Epidermal melanocyte (primary cell): ENCODE measurements at regions not wholly inside any gene's neighbourhood (a gene's known extent, or its start where the extent isn't known, plus 50 kb on each side); places are given as distances from the start of the nearest gene placed in this dataset.
"Not testable (repeated sequence)": the region's sequence is repeated elsewhere in the genome, so short reads cannot be mapped to it uniquely, and the experiment has no call there.

Experiments
- DNase-seq: peaks from one replicate; pipeline ENCODE4 v3.0.0; 2011; ENCODE audit warnings: low spot score; ENCODE audit not compliant: insufficient read length

- DNase-seq, result no peak
Measured at GRCh38 chr11:91078221-91078620, 855.4 kb upstream of the CHORDC1 start.

DNA sequence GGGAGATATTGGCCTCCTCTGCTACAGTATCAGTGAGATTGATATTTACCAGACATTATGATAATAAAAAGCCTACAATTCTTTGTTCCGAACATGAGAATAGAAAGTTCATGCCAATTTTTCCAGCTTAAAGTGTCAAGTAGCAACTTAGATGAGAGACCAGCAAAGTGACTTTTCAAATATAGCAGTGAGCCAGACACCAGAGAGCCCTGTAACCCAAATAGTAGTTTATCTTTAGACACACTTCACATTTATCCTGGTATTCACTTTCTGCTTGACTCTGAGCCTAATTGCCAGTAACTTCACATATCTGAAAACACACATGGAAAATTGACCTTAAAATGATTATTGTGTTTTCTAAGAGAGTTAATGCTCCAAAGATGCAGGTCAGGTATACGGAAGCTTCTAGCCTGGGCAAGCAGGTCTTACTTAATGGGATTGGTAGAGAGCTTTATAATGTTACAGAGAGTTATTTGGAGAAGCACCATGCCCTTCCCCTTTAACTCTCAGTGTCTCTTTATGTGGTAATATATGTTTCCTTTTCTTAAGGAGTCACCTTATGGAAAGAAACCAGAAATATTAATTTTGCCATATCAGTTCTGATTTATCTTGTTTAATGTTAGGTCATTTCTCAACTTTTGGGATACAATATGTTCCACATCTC lies 852.3 kb upstream of the CHORDC1 start:
- DNase-seq, result no peak

DNA sequence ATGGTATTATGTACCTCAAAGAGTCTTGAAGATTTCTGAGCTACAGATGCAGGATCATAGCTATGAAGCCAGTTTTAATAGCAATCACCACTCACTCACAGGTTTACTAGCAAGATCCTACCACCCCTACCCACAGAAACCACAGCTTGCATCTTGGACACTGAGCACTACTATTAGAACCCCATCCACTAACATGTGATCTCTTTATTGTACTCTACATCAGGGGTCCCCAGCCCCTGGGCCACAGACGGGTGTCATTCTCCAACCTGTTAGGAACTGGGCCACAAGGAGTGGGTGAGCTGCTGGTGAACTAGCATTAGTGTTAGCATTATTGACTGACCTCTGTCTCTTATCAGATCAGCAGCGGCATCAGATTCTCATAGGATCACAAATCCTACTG lies 844.8 kb upstream of the CHORDC1 start:
- no peak for DNase-seq

DNA sequence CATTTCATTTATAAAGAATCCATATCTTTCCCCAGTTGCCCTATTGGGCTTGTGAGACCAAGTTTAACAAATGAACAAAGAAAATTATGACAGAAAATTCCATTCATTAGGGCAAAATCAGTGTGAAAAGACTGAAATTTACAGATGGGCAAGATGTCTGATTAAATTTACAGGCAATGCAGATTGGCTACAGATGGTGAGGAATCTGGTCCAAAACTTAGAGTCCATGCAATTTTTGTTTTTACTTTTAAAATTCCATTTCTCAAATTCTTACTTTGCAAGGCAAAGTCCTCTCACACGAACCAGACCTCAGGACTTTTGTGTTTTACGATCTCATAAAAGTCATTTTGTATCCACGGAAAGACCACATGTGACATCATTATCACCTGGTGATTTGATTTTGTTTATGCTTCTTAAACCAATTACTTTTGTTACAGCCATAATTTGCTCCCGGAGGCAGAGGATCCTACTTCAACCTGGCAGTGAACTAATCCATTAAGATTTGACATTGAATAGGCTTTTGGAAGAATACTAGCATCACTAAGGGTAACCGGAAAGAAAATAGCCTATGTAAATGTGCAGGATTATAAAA lies 843.7 kb upstream of the CHORDC1 start:
- DNase-seq, result no peak

DNA sequence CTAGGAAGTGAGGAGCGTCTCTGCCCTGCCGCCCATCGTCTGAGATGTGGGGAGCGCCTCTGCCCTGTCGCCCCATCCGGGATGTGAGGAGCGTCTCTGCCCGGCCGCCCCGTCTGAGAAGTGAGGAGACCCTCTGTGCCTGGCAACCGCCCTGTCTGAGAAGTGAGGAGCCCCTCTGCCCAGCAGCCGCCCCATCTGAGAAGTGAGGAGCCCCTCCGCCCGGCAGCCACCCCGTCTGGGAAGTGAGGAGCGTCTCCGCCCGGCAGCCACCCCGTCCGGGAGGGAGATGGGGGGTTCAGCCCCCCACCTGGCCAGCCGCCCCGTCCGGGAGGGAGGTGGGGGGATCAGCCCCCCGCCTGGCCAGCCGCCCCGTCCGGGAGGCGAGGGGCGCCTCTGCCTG lies 840.5 kb upstream of the CHORDC1 start:
- DNase-seq, result not testable (repeated sequence)

GRCh38 chr11:91047882-91048281 lies 825.0 kb upstream of the CHORDC1 start:
- no peak for DNase-seq

DNA sequence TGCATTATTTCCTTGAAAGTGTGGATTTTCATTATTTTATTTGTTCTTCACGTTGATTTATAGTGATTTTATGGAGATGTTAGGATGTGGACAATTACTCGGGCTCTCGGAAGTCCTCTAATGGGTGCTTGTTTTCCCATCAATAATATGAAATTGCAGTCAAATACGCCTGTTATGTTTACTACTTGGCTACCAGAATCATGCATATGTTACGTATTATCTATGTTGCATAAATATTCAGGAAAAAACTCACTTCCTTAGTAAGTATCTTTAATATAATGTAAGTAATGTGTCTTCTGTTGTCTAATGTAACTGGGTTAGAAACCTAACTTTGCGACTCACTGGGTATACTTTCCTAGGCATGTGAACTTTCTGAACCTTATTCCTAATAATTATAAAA lies 823.4 kb upstream of the CHORDC1 start:
- no peak for DNase-seq

DNA sequence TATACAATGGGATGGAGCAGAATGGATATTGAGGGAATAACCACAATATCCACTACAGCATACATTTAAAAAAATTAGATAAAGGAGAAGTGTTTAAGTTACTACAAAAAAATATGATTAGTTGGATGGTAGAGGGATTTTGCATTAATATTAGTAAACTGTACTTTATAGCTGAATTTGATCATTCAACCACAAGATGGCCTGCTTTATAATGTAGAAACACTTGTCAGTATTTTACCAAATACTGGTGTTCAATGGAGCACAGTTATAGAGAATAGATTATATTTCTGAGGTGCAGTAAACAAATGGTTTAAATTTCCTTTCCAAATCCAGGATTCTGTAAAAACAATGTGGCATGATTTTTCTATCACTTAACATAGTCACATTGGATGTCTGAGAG lies 818.8 kb upstream of the CHORDC1 start:
- DNase-seq, result no peak

GRCh38 chr11:91023731-91024130 lies 800.9 kb upstream of the CHORDC1 start:
- no peak for DNase-seq

GRCh38 chr11:91011503-91011902 lies 788.7 kb upstream of the CHORDC1 start:
- no peak for DNase-seq

- no peak for DNase-seq
Measured at GRCh38 chr11:91005458-91005857, 782.6 kb upstream of the CHORDC1 start.

GRCh38 chr11:90997241-90997640 lies 774.4 kb upstream of the CHORDC1 start:
- no peak for DNase-seq

DNA sequence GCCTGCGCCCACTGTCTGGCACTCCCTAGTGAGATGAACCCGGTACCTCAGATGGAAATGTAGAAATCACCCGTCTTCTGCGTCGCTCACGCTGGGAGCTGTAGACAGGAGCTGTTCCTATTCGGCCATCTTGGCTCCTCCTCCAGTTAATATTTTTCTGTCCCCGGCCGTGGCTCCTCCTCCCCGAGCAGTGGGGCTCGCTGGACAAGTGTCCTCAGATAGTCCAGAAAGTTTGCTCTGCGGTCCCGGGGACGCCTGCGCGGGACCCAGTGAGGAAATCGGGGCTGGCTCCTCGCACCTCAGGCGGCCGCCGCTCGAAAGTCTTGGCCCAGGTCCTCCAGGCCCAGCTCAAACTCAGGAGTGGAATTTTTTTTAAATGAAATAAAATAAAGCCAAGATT lies 749.3 kb upstream of the CHORDC1 start:
- DNase-seq, result not testable (repeated sequence)

- no peak for DNase-seq
Measured at GRCh38 chr11:90947930-90948329, 725.1 kb upstream of the CHORDC1 start.

GRCh38 chr11:90930252-90930651 lies 707.4 kb upstream of the CHORDC1 start:
- DNase-seq, result no peak

DNA sequence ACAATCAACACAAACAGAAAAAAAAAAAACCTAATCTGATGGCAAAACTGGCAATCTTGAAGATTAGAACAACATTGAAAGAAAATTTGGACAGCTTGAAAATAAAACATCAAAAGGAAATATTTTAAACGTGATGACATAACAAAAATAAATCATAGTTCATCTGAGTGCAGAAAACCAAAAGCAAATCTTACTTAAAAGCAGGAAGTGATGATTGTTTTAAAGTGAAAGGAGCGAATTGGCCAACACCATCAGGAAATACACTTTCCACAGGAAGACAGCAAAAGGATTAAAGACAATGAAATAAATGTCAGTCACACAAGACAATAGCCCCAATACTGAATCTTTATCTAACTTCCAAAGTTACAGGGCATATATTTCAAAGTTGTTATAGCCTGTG lies 696.5 kb upstream of the CHORDC1 start:
- DNase-seq, result no peak

DNA sequence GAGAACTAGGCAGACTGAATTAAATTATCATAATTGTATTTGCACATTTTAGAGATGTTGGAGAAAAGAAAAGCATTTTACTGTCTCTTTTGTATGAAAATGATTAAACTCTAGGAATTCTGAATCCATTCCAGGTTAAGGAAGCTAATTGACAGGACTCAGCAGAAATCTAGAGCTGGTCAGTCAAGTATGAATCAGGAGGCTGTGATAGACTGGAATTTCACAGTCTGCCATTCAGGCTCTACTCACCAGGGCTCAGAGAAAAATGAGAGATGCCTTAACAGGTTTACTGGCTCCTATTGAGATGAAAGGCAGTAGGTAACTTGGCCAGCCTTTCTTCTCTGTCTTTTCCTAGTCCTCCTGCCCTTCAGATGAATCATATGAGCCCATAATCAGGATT lies 693.9 kb upstream of the CHORDC1 start:
- DNase-seq, result no peak

DNA sequence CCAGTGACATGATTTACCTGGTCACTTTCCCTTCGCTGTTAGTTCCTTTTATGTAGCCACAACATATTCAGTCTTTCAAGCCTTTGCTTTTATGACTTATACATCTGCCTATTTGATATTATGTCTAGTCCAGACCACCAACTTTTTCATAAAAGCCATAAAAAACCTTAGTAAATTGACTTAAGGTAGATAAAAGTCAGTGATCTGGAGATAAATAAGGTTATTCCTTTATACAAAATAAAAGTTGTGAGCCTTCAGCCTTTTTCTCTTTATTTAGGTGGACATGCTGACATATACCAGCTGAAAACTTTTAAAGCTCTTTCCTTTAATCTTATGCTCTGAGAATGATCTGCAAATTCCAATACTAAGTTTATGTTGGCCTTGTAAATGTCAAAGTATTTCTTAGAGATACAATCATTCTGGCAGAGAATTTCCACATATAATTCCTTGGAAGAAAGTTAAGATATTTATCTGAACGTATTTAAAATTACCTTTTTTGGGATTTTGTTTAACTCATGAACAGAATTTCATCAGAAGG lies 690.4 kb upstream of the CHORDC1 start:
- DNase-seq, result no peak

GRCh38 chr11:90912631-90913030 lies 689.8 kb upstream of the CHORDC1 start:
- no peak for DNase-seq

DNA sequence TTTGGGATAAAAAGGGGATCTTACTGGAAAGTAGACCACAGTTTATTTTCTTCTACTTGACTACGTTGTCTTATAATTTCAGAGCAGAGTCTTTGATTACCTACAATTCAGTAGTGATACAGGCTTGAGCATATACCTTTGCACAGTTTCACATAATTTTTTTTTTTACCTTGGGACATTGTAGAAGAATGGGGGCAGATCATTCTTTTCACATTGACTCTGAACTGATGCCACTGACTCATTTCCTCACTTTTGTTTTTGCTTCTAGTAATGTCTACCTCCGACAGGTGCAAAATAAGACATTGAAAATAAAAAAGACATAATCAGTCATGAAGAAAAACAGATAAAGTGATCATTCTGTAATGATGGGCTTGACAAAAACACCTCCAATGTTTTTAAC lies 688.3 kb upstream of the CHORDC1 start:
- no peak for DNase-seq

DNA sequence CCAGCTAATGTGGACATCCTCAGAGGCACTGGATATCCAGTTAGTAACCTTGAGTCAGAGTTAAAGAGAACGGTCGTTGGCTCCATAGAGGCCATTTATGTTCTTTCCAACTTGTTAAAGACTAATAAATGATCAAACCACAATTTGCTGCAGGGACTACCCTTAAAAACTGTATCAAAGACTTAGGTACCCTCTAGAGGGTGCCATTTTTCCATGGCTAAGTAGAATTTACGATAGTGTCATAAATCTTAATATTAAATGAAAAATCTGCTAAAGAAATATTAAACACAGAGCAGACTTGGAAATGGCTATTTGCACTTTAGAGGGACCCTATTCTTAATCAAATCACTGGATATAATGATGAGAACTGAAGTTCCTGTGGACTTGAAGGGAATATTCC lies 685.2 kb upstream of the CHORDC1 start:
- DNase-seq, result no peak

DNA sequence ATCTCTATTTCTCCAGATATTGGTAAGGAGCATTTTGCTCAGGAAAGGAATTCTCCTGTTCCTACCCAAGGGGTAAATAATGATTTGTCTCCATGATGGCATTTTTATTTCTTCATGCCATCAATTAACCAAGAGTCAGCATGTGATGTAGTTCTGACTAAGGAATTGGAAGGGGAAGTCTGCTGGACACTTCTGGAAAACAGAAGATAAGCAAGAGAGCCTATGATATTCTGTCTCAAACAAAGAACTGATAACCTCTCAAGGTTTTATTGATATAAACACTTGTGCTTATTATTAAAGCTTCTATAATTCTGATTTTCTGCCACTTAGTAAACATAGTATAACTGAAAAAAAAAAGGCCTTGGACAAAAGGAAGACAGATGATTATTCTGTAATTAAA lies 673.0 kb upstream of the CHORDC1 start:
- no peak for DNase-seq

DNA sequence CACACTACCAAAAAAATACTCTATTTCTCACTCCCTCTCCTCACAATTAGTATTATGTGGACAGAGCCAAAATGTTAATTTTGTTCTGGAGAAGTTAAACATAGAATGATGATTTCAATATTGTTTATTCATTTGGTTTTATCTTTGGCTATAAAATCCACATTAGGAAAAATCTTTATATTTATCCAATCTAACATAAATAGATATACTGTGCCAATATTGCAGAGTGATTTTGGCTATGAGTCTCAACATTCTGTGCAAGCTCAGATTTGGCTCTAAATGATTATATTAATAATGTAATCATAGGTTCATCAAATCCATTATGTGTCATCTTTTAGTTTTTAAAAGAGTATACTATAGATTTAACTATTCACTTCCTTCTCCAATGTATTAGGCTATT lies 667.5 kb upstream of the CHORDC1 start:
- DNase-seq, result no peak
